Breast epithelium (tissue), 3 donors: ENCODE measurements at regions not wholly inside any gene's neighbourhood (a gene's known extent, or its start where the extent isn't known, plus 50 kb on each side); places are given as distances from the start of the nearest gene placed in this dataset.

Experiments
- POLR2AphosphoS5 ChIP-seq, 3 donors: sonication (generic); formaldehyde crosslinking; IDR thresholded peaks; one replicate each; pipeline ENCODE4 v1.6.1; 2017; ENCODE audit warnings: antibody characterized with exemption in 3 of 3
- TF ChIP-seq, protein P1 (sequence below), 3 donors: fragments of 450-650 bp; IDR thresholded peaks; one replicate each; pipeline ENCODE4 v1.5.1; 2016 to 2017; ENCODE audit warnings: antibody characterized with exemption in 3 of 3, mild to moderate bottlenecking in 3 of 3, moderate library complexity in 3 of 3

DNA sequence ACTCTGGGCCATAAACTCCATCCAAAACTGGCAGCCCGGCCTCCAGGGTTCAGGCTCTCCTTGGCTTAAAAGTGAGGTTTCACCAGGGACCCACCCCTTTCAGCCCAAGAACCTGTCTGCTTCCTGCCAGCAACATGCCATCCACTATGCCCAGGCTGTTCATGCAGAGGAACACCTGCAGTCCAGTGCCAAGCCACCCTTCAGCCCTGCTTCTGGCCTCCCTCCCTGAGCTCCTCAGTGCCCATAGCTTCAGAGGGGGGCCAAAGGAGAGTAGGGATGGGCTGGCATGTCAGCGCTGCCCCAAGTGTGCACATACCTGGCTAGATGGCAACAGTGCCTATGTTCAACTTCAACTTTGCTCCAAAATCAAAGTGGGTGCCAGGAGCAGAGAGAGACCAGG lies 166.9 kb upstream of the MRPS30 start:
- TF ChIP-seq POLR2AphosphoS5 (IDR thresholded peaks at IDR 0.05): no peak
- TF ChIP-seq, protein P1, sequence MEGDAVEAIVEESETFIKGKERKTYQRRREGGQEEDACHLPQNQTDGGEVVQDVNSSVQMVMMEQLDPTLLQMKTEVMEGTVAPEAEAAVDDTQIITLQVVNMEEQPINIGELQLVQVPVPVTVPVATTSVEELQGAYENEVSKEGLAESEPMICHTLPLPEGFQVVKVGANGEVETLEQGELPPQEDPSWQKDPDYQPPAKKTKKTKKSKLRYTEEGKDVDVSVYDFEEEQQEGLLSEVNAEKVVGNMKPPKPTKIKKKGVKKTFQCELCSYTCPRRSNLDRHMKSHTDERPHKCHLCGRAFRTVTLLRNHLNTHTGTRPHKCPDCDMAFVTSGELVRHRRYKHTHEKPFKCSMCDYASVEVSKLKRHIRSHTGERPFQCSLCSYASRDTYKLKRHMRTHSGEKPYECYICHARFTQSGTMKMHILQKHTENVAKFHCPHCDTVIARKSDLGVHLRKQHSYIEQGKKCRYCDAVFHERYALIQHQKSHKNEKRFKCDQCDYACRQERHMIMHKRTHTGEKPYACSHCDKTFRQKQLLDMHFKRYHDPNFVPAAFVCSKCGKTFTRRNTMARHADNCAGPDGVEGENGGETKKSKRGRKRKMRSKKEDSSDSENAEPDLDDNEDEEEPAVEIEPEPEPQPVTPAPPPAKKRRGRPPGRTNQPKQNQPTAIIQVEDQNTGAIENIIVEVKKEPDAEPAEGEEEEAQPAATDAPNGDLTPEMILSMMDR (IDR thresholded peaks at IDR 0.05): no peak
